Liver (tissue), 8 donors: ENCODE measurements at regions not wholly inside any gene's neighbourhood (a gene's known extent, or its start where the extent isn't known, plus 50 kb on each side); places are given as distances from the start of the nearest gene placed in this dataset.

Experiments used
- DNase-seq: peaks from one replicate; pipeline ENCODE4 v3.0.0-alpha.2; 2017; ENCODE audit warnings: low spot score
- H3K27ac ChIP-seq, 2 donors: one replicate each; pipeline ENCODE4 v1.7.0; 2013; ENCODE audit warnings: inconsistent platforms in 2 of 2, low read length in 2 of 2, control low read depth in 1 of 2, low read depth in 1 of 2, mild to moderate bottlenecking in 1 of 2
- H3K27me3 ChIP-seq, 4 donors: one replicate each; pipeline versions ENCODE4 v1.6.1 to v1.7.0; 2013; ENCODE audit warnings: low read length in 3 of 4, inconsistent platforms in 1 of 4, mild to moderate bottlenecking in 1 of 4, moderate library complexity in 1 of 4; ENCODE audit not compliant: control insufficient read depth in 4 of 4, insufficient read depth in 4 of 4
- H3K36me3 ChIP-seq, 4 donors: one replicate each; pipeline versions ENCODE4 v1.6.1 to v1.7.0; 2013; ENCODE audit warnings: low read length in 3 of 4, mild to moderate bottlenecking in 3 of 4, low read depth in 1 of 4, moderate library complexity in 1 of 4; ENCODE audit not compliant: control insufficient read depth in 4 of 4, insufficient read depth in 3 of 4
- H3K4me1 ChIP-seq, 4 donors: one replicate each; pipeline versions ENCODE4 v1.6.1 to v1.7.0; 2013; ENCODE audit warnings: low read length in 3 of 4, mild to moderate bottlenecking in 3 of 4, moderate library complexity in 1 of 4; ENCODE audit not compliant: control insufficient read depth in 4 of 4, insufficient read depth in 4 of 4
- H3K4me3 ChIP-seq, 3 donors: one replicate each; pipeline versions ENCODE4 v1.6.1 to v1.7.0; 2013; ENCODE audit warnings: low read length in 3 of 3, control low read depth in 1 of 3, low read depth in 1 of 3, mild to moderate bottlenecking in 1 of 3
- H3K9ac ChIP-seq, 2 donors: one replicate each; pipeline ENCODE4 v1.7.0; 2013; ENCODE audit warnings: low read length in 2 of 2, mild to moderate bottlenecking in 2 of 2, moderate library complexity in 2 of 2, control low read depth in 1 of 2, low read depth in 1 of 2
- H3K9me3 ChIP-seq, 4 donors: one replicate each; pipeline versions ENCODE4 v1.6.1 to v1.7.0; 2013; ENCODE audit warnings: low read length in 3 of 4; ENCODE audit not compliant: control insufficient read depth in 4 of 4
- CTCF ChIP-seq: fragments of 150-350 bp; IDR thresholded peaks from 2 replicates; pipeline ENCODE4 v1.5.1; 2017; ENCODE audit warnings: improper control_type of control experiment, low read depth, low read length; ENCODE audit not compliant: missing input control
- EGR1 ChIP-seq, 2 donors: IDR thresholded peaks; 2 replicates each; pipeline ENCODE4 v1.6.1; 2016 to 2018; ENCODE audit warnings: antibody characterized with exemption in 2 of 2, low read depth in 2 of 2
- FOXA1 ChIP-seq: IDR thresholded peaks from 2 replicates; pipeline ENCODE4 v1.6.1; 2016; ENCODE audit warnings: antibody characterized with exemption
- FOXA2 ChIP-seq: IDR thresholded peaks from 2 replicates; pipeline ENCODE4 v1.6.1; 2016; ENCODE audit warnings: antibody characterized with exemption
- GABPA ChIP-seq, 2 donors: IDR thresholded peaks in 1 of 2; conservative IDR thresholded peaks in 1 of 2; 2 replicates each; pipeline ENCODE4 v1.6.1; 2016; ENCODE audit warnings: antibody characterized with exemption in 2 of 2, mild to moderate bottlenecking in 1 of 2, moderate library complexity in 1 of 2
- HNF4A ChIP-seq, 2 donors: conservative IDR thresholded peaks; 2 replicates each; pipeline ENCODE4 v1.6.1; 2016; ENCODE audit warnings: antibody characterized with exemption in 2 of 2, mild to moderate bottlenecking in 2 of 2
- HNF4G ChIP-seq: IDR thresholded peaks from 2 replicates; pipeline ENCODE4 v1.6.1; 2016; ENCODE audit warnings: antibody characterized with exemption
- JUND ChIP-seq, 2 donors: IDR thresholded peaks; 2 replicates each; pipeline ENCODE4 v1.6.1; 2016; ENCODE audit warnings: antibody characterized with exemption in 2 of 2
- MAX ChIP-seq: IDR thresholded peaks from 2 replicates; pipeline ENCODE4 v1.6.1; 2016; ENCODE audit warnings: antibody characterized with exemption
- NR2F2 ChIP-seq: IDR thresholded peaks from 2 replicates; pipeline ENCODE4 v1.6.1; 2016; ENCODE audit warnings: antibody characterized with exemption
- RAD21 ChIP-seq, 2 donors: IDR thresholded peaks; 2 replicates each; pipeline ENCODE4 v1.6.1; 2016; ENCODE audit warnings: antibody characterized with exemption in 2 of 2, mild to moderate bottlenecking in 2 of 2
- REST ChIP-seq: IDR thresholded peaks from 2 replicates; pipeline ENCODE4 v1.6.1; 2016; ENCODE audit warnings: antibody characterized with exemption, mild to moderate bottlenecking
- RXRA ChIP-seq, 2 donors: IDR thresholded peaks; 2 replicates each; pipeline ENCODE4 v1.6.1; 2017 to 2018; ENCODE audit warnings: antibody characterized with exemption in 2 of 2, mild to moderate bottlenecking in 1 of 2
- SP1 ChIP-seq: IDR thresholded peaks from 2 replicates; pipeline ENCODE4 v1.6.1; 2018; ENCODE audit warnings: antibody characterized with exemption, mild to moderate bottlenecking
- TAF1 ChIP-seq: conservative IDR thresholded peaks from 2 replicates; pipeline ENCODE4 v1.6.1; 2016; ENCODE audit warnings: antibody characterized with exemption, mild to moderate bottlenecking
- YY1 ChIP-seq: IDR thresholded peaks from 2 replicates; pipeline ENCODE4 v1.6.1; 2016; ENCODE audit warnings: antibody characterized with exemption, mild to moderate bottlenecking
- ZBTB33 ChIP-seq: IDR thresholded peaks from 2 replicates; pipeline ENCODE4 v1.6.1; 2016; ENCODE audit warnings: antibody characterized with exemption
- WGBS: extraction: QIAGEN DNeasy Blood & Tissue Kit; methylation state at CpG from one replicate; pipeline ENCODE4 v1.1.7; 2013; 5-methylcytosine and 5-hydroxymethylcytosine counted together
- TF ChIP-seq, protein P1 (sequence below): IDR thresholded peaks from 2 replicates; pipeline ENCODE4 v1.6.1; 2016; ENCODE audit warnings: antibody characterized with exemption
- donor health status: healthy.
- donor health status: healthy.
- donor health status: healthy.
- donor health status: healthy.
- donor health status: healthy.

DNA sequence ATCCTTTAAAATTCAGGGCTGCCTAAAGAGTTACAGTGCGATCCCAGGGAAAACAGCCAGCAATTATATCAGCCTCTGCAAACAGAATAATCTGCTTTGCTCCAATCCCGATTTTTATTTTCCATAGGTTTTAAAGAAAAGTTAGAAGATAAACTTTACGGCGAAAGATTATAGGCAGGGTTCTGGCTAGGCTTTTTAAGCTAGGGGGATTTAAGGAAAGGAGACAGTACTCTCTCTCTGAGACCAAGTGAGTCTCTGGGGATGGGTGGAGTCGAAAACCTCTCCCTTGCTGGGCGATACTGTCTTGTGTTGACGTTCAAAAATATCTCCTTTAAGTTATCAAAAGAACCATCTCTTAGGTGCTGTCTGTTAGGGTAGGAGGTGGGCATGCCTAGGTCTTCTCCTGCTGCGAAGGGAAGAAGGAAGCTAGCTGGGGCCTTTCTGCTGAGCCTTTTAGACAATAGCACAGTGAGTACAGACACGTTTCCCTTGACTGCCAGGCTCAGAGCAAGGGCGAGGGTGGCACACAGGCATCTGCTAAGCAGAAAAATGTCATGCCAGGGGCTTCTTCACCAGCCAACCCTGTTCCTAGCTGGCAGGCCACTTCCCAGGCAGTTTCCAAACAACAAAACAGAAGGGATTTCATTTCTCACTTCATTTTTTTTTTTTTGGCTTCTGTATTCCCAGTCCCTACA is 167.9 kb upstream of the MAF start:
- Histone ChIP-seq H3K9me3 (no peaks in the 10 kb centered on the region), H3K27ac (peak overlapping the region; percentile 55 to 74), H3K36me3 (no peaks in the 10 kb centered on the region), H3K9ac (peak overlapping the region; percentile 70 to 73), H3K4me3 (peak overlapping the region; percentile 6 to 38 (median 28)), H3K27me3 (no peaks in the 10 kb centered on the region), H3K4me1 (peaks cover 4 to 21% (median 16%) of the 10 kb centered on the region in 4 donors)
- TF ChIP-seq, protein P1, sequence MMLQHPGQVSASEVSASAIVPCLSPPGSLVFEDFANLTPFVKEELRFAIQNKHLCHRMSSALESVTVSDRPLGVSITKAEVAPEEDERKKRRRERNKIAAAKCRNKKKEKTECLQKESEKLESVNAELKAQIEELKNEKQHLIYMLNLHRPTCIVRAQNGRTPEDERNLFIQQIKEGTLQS = no peak
- TF ChIP-seq FOXA1 (no peak), FOXA2 (no peak), RAD21 (IDR thresholded peaks at IDR 0.05) (no peak), TAF1 (no peak), GABPA (IDR thresholded peaks at IDR 0.05 in 1 of 2, conservative IDR thresholded peaks at IDR 0.05 in 1 of 2) (no peak), EGR1 (IDR thresholded peaks at IDR 0.05; ENCODE audit: low read depth in 2 of 2) (no peak), ZBTB33 (no peak), YY1 (no peak), SP1 (no peak), RXRA (IDR thresholded peaks at IDR 0.05) (no peak), HNF4A (conservative IDR thresholded peaks at IDR 0.05) (no peak)
- 17% methylated on average over 10 of the region's 10 CpGs for WGBS
- DNase-seq = no peak

DNA sequence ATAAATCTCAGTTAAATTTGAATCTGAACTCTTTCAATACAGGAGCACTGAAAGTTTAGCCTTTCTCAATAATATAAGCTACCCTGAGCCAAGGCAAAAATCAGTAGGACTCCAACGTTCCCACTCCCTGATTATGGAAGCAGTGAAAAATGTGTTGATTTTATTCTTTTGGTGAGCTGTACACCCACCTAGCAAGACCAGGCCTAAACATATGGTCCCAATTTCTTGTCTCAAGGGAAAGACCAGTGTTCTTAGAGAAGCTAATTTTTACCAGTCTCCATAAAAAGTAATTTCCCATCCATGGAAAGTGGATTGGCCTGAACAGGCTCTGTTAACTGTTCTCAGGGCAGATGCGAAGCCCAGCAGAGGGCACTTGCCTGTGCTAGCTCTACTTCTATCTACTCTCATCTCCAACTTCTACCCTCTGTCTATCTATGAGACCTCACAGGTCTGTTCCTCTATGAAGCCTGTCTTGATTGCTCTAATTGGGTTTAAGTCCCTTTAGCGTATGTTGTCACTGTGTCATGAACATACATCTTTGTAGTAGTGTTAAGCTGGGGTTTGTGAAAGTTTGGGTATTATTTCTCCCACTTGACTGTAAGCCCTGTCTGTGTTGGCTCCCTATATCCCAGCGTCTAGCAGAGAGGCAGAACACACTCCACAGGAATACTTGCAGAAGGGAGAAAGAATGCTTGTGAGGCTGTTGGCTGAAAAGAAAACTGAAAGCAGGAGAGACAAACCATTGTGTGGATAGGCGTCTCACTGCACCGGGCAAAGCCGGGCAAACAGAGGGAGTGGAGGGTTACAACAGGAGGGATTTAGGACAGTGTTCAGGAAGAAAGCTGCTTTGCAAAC is 167.1 kb upstream of the MAF start:
- Histone ChIP-seq H3K9me3 (no peaks in the 10 kb centered on the region), H3K4me3 (peak overlapping the region; percentile 6 to 38 (median 28)), H3K4me1 (peaks cover 4 to 21% (median 16%) of the 10 kb centered on the region in 4 donors), H3K27ac (peak overlapping the region; percentile 55 to 74), H3K27me3 (no peaks in the 10 kb centered on the region), H3K36me3 (no peaks in the 10 kb centered on the region), H3K9ac (peak overlapping the region; percentile 70 to 73)
- DNase-seq = no peak
- TF ChIP-seq RAD21 (IDR thresholded peaks at IDR 0.05) (peak; percentile 76 to 78), REST (peak; percentile 37), EGR1 (IDR thresholded peaks at IDR 0.05; ENCODE audit: low read depth in 2 of 2) (no peak), YY1 (peak; percentile 63), TAF1 (peak; percentile 54), ZBTB33 (no peak), NR2F2 (no peak), HNF4A (conservative IDR thresholded peaks at IDR 0.05) (peak; percentile 6 to 10), SP1 (no peak), GABPA (IDR thresholded peaks at IDR 0.05 in 1 of 2, conservative IDR thresholded peaks at IDR 0.05 in 1 of 2) (no peak), HNF4G (no peak), RXRA (IDR thresholded peaks at IDR 0.05) (no peak), JUND (IDR thresholded peaks at IDR 0.05) (no peak), MAX (no peak), CTCF (peak; percentile 50), FOXA2 (no peak), FOXA1 (no peak)
- TF ChIP-seq, protein P1 = no peak
- WGBS = 30% methylated on average over 7 of the region's 7 CpGs
